ENCODE measurements at regions not wholly inside any gene's neighbourhood (a gene's known extent, or its start where the extent isn't known, plus 50 kb on each side); places are given as distances from the start of the nearest gene placed in this dataset.
"Not testable (repeated sequence)": the region's sequence is repeated elsewhere in the genome, so short reads cannot be mapped to it uniquely, and the experiment has no call there.

DNA sequence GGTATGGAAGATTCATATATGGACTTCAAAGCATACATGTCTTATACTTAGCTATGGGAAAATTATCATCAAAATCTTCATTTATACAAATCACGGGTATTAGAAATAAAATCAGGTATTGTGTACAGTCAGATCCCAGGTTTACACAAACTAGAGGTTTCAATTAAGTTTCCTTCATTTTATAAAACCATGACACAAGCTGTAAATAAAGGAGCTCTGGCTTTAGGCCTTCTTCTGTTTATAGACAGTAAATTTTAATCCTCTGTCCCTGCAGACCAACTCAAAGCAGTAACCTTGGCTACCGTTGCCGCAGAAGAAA is 68.8 kb upstream of the CHD2 start:
- no peak for DNase-seq

DNA sequence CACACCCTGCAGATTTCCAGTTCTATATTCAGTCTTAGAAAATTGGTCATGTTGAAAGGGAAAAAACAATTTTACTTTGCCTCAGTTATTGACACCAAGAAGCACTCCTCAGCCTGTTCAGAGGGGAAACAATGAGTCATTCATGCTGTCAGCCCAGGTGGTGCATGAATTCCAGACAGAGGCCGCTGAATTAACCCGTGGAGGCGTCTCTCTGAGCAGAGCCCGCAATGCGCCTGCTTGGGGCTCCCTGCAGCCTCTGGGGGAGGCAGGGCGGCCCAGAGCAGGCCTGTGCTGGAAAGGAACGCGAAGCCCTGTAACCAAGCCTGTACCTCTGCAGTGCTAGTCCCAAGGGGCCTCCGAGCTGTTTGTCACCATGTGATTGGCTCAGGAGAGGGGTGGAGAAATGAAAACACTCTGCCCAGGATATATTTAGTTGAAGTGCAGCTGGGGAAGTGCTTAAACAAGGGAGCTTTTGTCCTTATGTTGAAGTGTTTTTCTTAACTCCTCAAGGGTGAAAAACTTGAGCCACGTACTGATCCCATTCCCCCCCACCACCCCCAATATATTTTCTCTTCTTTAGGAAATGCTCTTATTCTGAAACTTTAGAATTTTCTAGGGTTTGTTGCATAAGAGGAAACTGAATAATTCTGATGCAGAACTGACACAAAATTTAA is 68.3 kb upstream of the CHD2 start:
- DNase-seq, result peak; percentile 84

DNA sequence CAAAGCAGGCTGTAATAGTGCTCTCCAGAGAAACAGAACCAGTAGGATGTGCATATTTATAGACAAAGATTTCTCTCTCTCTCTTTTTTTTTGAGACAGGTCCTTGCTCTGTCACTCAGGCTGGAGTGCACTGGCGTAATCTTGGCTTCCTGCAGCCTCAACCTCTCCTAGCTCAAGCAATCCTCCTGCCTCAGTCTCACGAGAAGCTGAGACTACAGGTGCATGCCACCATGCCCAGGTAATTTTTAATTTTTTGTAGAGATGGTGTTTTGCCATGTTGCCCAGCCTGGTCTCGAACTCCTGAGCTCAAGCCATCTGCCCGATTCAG is 67.1 kb upstream of the CHD2 start:
- no peak for DNase-seq

DNA sequence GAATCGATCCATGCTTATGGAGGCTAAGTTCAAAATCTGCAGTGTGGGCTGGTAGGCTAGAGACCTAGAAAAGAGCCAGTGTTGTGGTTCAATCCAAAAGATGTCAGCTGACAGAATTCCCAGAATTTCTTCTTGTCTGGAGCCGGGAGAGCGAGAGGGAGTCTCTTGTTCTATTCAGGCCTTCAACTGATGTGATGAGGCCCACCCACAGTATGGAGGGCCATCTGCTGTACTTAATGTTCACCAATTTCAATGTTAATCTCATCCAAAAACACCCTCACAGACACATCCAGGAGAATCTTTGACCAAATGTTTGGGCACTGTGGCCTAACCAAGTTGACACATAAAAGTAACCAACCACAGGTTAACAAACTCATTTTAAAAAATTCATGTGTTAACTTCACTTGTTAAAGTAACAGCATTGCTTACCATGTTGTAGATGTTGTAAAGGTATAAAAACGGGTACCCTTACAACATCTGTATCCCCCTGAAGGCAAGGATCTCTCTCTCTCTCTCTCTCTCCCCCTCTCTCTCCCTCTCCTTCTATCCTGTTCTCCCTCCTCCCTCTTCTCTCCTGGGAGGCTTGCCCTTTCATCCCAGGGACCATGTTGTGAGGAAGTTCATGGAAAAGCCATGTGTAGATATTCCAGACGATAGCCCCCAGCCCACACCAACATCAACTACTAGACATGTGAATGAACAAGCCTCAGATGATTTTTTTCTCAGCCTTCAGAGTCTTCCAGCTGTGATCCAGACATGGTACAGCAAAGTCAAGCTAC is 66.4 kb upstream of the CHD2 start:
- DNase-seq, result no peak

DNA sequence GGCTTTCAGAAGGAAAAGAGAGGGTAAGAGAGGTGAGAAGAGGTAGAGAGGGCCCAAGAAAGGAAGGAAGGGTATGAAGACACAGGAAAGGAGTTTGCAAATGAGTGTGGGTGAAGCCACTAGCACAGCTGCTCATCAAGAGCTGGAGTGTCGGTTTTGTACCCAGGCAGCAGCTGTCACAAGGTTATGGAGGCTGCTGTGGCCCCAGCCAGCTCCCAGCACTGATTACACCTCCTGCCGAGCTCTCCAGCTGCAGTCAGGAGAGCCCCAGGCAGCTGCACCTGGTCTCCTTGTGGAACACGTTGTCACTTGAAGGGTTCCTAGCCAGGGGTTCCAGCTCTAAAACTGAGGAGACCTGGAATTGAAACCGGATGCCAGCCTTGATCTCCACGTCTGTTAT is 60.4 kb upstream of the CHD2 start:
- DNase-seq, result no peak

DNA sequence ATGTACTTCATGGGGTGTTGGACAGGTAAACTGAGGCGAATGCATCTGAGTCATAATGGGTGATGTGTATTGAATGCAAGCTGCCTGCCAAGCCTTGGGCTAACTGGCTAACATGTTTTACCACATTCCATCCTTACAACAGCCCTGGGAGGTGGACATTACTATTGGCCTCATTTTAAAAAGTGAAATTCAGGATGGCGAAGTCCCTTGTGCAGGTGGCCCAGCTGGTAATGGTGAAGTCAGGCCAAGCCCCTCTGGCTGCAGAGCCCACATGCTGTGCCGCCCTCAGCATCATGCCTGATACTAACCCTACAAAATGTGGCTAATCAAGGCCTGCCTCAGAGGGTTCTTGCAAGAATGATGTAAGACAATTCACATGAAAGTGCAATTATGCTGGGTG is 60.0 kb upstream of the CHD2 start:
- DNase-seq, result no peak

DNA sequence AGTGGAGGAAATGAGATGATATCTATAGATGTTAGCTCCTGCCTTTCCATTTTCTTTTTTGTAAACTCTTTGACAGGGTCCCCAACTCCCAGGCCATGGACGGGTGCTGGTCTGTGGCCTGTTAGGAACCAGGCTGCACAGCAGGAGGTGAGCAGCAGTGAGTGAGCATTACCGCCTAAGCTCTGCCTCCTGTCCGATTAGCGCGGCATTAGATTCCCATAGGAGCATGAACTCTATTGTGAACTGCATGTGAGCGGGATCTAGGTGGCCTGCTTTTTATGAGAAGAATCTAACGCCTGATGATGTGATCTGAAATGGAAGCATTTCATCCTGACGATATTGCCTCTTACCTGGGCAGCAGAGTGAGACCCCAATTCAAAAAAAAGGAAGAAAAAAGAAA is 56.8 kb upstream of the CHD2 start:
- no peak for DNase-seq

DNA sequence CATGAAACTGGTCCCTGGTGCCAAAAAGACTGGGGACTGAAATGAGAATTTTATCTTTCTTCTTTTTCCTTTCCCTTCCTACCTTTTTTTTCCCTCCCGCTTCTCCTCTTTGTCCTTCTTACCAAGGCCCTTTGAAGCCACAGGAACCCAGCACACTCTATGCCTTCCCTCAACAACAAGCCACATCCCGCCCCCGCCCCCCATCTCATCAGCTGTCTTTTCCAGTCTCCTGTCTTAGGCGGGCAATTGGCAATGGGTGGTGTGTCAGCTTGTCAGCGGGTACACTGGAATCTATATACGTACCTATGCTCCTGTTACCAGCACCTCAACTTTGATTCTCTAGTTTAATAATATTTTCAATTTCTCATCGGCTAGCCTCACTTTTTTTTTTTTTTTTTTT is 56.3 kb upstream of the CHD2 start:
- DNase-seq, result no peak

DNA sequence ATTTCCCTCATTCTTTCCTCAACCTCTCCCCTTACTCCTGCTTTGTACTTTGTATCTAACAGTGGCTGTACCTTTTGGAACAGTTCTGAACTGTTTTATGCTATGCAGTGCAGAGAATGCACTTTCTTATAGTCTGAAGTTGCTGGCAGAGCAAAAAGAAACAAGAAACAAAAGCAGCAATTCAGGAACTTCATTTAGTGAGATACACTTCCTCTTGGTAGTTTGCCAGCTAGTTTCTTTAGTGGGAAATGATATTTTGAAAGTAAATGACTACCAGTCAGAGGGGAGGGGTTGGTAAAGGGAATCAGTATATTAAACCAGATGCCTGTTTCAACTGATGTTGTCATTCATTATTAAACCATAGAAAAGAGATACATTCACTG is 55.0 kb upstream of the CHD2 start:
- no peak for DNase-seq

DNA sequence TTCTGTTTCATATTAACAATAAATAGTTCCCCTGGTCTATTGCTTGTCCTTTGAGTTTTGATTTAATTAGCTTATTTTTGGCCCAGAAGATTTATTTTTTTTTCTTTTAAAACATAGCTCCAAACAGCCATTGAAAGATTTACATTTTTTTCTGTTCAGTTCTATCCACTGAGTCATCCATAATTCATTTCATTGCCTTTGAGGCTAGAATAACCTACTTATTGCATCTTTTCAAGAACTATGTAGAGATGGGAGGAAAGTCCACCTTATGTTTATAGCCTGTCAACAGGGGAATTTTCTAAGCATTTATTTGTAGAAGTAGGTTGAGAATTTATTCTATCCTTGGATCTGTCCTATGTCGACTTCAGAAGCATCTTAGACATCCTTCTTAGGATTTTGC is 53.4 kb upstream of the CHD2 start:
- DNase-seq, result no peak

DNA sequence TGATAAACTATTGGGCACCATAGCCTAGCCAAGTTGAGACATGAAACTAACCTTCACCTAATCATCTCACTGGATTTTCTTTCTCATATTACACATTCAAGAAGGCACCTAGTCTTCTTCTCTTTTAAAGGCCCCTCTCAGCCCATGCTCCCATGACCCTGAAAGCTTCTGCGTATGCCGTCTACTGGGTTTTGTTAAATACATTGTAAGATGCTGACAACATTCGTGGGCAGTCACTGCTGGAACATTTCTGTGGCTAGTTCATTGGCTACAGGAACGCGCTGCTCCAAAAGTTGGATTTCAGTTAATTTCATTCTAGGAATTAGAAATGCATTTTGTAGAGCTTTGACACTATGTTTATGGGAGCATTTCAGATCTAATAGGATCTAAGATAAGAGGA is 52.3 kb upstream of the CHD2 start:
- DNase-seq, result no peak

DNA sequence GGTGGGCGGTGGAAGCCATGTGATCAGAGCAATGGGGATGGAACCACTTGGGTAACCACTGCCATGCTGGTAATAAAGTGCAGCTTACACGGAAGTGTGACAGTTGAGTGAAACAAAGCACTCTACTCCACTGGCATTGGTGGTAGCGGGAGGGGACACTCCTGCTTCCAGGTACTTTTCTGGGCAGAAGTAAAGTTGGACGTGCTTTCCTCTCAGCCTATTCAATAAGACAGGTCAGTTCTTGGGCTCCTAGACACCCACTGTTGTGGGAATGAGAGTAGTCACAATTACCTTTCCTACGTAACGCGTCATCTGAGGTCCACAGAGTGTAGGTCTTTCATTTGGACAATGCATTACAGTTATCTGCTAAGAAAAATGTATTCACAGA is 51.7 kb upstream of the CHD2 start:
- DNase-seq, result no peak

DNA sequence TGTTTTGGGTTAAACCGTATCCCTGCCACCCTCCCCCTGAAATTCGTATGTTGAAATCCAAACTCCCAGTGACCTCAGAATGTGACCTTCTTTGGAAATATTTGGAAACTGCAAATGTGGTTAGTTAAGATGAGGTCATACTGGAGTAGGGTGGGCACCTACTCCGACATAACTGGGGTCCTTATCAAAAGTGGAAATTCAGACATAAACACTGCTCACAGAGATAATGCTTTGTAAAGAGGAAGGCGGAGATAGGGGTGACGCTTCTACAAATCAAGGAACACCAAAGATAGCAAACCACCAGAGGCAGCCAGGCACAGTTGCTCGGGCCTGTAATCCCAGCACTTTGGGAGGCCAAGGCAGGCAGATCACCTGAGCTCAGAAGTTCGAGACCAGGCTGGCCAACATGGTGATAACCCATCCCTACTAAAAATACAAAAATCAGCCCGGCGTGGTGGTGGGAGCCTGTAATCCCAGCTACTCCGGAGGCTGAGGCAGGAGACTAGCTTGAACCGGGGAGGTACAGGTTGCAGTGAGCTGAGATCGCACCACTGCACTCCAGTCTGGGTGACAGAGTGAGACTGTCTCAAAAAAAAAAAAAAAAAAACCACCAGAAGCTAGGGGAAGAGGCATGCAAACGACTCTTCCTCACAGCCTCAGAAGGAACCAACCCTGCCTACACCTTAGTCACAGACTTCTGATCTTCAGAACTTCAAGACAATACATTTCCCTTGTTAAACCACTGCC is 51.1 kb upstream of the CHD2 start:
- DNase-seq, result peak; percentile 29

DNA sequence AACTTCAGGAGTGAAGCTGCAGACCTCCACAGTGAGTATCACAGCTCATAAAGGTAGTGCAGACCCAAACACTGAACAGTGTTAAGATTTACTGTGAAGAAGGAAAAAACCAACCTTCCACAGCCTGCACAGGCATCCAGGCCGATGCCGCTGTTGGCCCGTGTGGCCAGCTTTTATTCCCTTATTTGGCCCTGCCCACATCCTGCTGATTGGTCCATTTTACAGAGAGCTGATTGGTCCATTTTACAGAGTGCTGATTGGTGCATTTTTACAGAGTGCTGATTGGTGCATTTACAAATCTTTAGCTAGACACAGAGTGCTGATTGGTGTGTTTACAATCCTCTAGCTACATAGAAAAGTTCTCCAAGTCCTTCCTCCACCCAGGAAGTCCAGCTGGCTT is 49.9 kb upstream of the CHD2 start:
- DNase-seq, result not testable (repeated sequence)

All from activated effector memory CD4-positive, alpha-beta T cell treated with Interleukin-2 at 50 U/mL for 16 hours (primary cell).